PC-9 (cell line): ENCODE measurements at regions not wholly inside any gene's neighbourhood (a gene's known extent, or its start where the extent isn't known, plus 50 kb on each side); places are given as distances from the start of the nearest gene placed in this dataset.

Experiments
- EZH2 ChIP-seq: fragments of 200-600 bp; sonication (generic); IDR thresholded peaks from 2 replicates; pipeline ENCODE4 v1.8.0; 2017; ENCODE audit warnings: antibody characterized with exemption, low read depth
- TF ChIP-seq, protein P1 (sequence below): fragments of 200-600 bp; sonication (generic); conservative IDR thresholded peaks from 2 replicates; pipeline ENCODE4 v1.6.1; 2017; ENCODE audit warnings: mixed run types, antibody characterized with exemption, mild to moderate bottlenecking, moderate library complexity

DNA sequence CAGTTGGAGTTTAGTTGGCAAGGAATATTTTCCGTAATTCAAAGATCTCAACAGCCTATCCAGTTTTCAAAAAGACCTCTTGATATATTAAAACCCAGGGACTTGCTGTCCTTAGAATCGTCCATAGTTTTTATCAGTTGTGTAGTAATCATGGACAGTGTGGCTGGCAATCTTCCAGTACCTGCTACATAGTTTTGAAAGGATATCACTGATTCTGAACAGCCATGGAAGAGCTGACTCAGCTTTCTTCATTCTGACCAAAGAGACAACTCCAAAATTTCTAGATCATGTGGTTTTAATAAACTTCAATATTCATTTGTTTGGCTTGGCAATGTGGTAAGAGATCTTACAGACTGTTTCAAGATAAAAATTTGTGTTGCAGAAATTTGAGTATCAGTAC lies 616.7 kb downstream of the TDRD15 start:
- TF ChIP-seq, protein P1, sequence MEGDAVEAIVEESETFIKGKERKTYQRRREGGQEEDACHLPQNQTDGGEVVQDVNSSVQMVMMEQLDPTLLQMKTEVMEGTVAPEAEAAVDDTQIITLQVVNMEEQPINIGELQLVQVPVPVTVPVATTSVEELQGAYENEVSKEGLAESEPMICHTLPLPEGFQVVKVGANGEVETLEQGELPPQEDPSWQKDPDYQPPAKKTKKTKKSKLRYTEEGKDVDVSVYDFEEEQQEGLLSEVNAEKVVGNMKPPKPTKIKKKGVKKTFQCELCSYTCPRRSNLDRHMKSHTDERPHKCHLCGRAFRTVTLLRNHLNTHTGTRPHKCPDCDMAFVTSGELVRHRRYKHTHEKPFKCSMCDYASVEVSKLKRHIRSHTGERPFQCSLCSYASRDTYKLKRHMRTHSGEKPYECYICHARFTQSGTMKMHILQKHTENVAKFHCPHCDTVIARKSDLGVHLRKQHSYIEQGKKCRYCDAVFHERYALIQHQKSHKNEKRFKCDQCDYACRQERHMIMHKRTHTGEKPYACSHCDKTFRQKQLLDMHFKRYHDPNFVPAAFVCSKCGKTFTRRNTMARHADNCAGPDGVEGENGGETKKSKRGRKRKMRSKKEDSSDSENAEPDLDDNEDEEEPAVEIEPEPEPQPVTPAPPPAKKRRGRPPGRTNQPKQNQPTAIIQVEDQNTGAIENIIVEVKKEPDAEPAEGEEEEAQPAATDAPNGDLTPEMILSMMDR = no peak
- TF ChIP-seq EZH2 = no peak
